Esophagus squamous epithelium (tissue), 5 donors: ENCODE measurements at regions not wholly inside any gene's neighbourhood (a gene's known extent, or its start where the extent isn't known, plus 50 kb on each side); places are given as distances from the start of the nearest gene placed in this dataset.

Experiments used
- DNase-seq: peaks from one replicate; lab custom pipeline; 2025; lab: John Stamatoyannopoulos, UW
- H3K27ac ChIP-seq, 4 donors: fragments of 200-600 bp; sonication (generic); one replicate each; pipeline ENCODE4 v1.5.1; 2016 to 2019; ENCODE audit warnings: mild to moderate bottlenecking in 1 of 4
- H3K27me3 ChIP-seq, 4 donors: fragments of 200-600 bp; sonication (generic); 1 replicate in 3 of 4; 2 replicates in 1 of 4; pipeline versions ENCODE4 v1.5.1 to v1.6.0; 2017 to 2021; ENCODE audit warnings: antibody characterized with exemption in 1 of 4
- H3K36me3 ChIP-seq, 3 donors: fragments of 200-600 bp; sonication (generic); one replicate each; pipeline ENCODE4 v1.5.1; 2016 to 2019
- H3K4me1 ChIP-seq, 3 donors: fragments of 200-600 bp; sonication (generic); one replicate each; pipeline ENCODE4 v1.5.1; 2017 to 2019
- H3K4me3 ChIP-seq, 4 donors: fragments of 200-600 bp; sonication (generic); 1 replicate in 3 of 4; 2 replicates in 1 of 4; pipeline ENCODE4 v1.5.1; 2016 to 2019; ENCODE audit warnings: mild to moderate bottlenecking in 2 of 4, moderate library complexity in 1 of 4
- H3K9me3 ChIP-seq, 3 donors: fragments of 200-600 bp; sonication (generic); one replicate each; pipeline ENCODE4 v1.5.1; 2016 to 2019
- POLR2A ChIP-seq, 4 donors: fragments of 450-650 bp; IDR thresholded peaks; one replicate each; pipeline ENCODE4 v1.6.1; 2017; ENCODE audit warnings: antibody characterized with exemption in 4 of 4, mild to moderate bottlenecking in 4 of 4, moderate library complexity in 3 of 4
- WGBS, 2 donors: methylation state at CpG; one replicate each; pipeline ENCODE4 v1.1.5; 2018; 5-methylcytosine and 5-hydroxymethylcytosine counted together
- intact Hi-C: fragments of 100-400 bp; cut with DNase I; formaldehyde crosslinking; loops from one replicate; pipeline ENCODE4 v1.15.0; 2022
- TF ChIP-seq, protein P1 (sequence below), 6 experiments: fragments of 450-650 bp in 4 of 6; fragments of 200-600 bp in 2 of 6; sonication (generic) in 2 of 6; IDR thresholded peaks; one replicate each; pipeline ENCODE4 v1.5.1; 2016 to 2019; ENCODE audit warnings: antibody characterized with exemption in 6 of 6, mild to moderate bottlenecking in 4 of 6, moderate library complexity in 4 of 6
- donor health status: DM: yes; HTN: yes; CAD: no.

DNA sequence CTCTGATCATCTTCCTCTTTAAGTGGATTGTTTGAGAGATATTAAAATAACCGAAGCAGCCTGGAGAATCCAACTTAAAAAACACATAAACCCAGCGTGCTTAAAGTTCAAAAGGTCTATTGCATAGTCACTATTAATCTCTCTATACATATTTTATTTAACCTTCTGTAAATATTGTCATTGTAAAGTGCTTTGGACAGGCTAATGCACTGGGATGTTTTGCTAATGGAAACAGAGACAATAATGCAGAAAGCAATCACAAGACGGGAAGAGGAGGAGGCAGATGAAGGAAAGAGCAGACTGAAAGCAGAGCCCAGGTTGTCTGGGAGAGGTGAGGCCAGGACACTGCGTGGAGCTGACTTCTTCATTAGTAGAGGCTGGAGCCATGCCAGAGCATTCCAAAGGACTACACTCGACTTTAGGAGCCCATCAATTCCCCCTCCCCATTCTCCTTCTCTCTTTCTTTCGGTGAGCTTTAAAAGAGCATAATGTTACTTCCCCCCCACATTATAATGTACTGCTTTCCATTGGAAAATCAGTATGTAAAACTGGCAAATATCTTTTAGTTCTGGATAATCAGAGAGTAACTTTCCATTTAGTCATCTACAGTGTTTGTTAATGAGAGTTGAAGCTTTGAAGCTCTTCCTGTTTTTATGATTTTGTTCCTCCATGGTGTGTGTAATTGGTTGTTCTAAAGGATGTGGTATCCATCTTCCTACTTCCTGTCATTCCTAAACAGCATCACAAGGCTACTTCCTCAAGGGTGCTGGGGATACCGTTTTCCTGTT is 307.3 kb upstream of the MPDZ start:
- WGBS, 2 donors: 35 to 43% methylated on average over 7 of the region's 7 CpGs
- intact Hi-C loops: no loop called here

DNA sequence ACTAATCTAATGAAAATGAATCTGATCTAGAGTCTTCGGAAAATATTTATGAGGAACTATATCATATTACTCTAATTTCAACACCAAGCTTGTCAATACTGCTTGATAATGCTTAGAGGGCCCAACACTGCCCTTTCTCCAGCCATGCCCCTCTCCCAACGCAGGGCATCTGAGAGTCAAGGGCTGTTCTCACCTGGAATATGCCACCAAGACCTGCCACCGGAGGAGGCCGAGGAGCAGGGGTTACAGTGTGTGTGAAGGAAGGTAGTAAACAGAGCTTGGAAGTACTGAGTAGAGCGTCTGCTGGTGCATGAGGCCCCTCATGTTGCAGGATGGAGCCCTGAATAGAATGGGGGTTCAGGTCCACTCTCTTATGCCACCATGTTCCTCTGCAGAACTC is 301.3 kb upstream of the MPDZ start:
- no peak overlapping the region for H3K27ac ChIP-seq
- intact Hi-C loops: no loop called here
- H3K9me3 ChIP-seq: no peaks in the 10 kb centered on the region
- no peak overlapping the region for H3K4me3 ChIP-seq
- TF ChIP-seq POLR2A (IDR thresholded peaks at IDR 0.05): no peak
- TF ChIP-seq, protein P1, sequence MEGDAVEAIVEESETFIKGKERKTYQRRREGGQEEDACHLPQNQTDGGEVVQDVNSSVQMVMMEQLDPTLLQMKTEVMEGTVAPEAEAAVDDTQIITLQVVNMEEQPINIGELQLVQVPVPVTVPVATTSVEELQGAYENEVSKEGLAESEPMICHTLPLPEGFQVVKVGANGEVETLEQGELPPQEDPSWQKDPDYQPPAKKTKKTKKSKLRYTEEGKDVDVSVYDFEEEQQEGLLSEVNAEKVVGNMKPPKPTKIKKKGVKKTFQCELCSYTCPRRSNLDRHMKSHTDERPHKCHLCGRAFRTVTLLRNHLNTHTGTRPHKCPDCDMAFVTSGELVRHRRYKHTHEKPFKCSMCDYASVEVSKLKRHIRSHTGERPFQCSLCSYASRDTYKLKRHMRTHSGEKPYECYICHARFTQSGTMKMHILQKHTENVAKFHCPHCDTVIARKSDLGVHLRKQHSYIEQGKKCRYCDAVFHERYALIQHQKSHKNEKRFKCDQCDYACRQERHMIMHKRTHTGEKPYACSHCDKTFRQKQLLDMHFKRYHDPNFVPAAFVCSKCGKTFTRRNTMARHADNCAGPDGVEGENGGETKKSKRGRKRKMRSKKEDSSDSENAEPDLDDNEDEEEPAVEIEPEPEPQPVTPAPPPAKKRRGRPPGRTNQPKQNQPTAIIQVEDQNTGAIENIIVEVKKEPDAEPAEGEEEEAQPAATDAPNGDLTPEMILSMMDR (IDR thresholded peaks at IDR 0.05): no peak
- no peak for DNase-seq
- no peaks in the 10 kb centered on the region for H3K36me3 ChIP-seq
- no peaks in the 10 kb centered on the region for H3K27me3 ChIP-seq
- H3K4me1 ChIP-seq: no peaks in the 10 kb centered on the region
- WGBS, 2 donors: 76 to 79% methylated on average over 4 to 5 of the region's 5 CpGs

More for the DNA sequence above, 307.3 kb upstream of the MPDZ start:
- TF ChIP-seq, protein P1 (IDR thresholded peaks at IDR 0.05): no peak
- no peak for TF ChIP-seq POLR2A (IDR thresholded peaks at IDR 0.05)
- H3K4me3 ChIP-seq: no peak overlapping the region
- no peak for DNase-seq
- no peaks in the 10 kb centered on the region for H3K27me3 ChIP-seq
- H3K27ac ChIP-seq: peak overlapping the region in 2 of 4 donors; percentile 55 to 59
- H3K9me3 ChIP-seq: no peaks in the 10 kb centered on the region
- H3K36me3 ChIP-seq: no peaks in the 10 kb centered on the region
- H3K4me1 ChIP-seq: peaks cover 0 to 20% (median 5%) of the 10 kb centered on the region in 3 donors

DNA sequence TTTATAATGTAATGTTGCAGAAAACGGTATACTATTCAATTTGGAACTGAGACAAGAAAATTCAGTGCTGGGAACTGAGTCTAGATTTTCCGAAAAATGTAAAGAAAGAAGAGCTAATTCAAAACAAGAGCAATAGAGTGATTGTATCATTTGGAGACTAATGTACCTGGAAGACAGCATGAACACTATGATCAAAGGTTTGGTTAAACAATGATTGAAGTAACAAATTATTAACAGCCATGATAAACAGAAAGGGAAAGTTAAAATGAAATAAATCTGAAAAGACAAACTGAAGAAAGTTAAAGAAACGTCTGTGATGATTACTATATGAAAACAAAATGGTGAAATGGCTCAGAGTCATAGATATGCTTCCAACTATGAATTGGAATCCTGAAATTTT is 300.6 kb upstream of the MPDZ start:
- H3K27me3 ChIP-seq: no peaks in the 10 kb centered on the region
- WGBS, 2 donors: 59 to 77% methylated on average over 3 of the region's 3 CpGs
- no peaks in the 10 kb centered on the region for H3K9me3 ChIP-seq
- H3K27ac ChIP-seq: no peak overlapping the region
- intact Hi-C loops: no loop called here
- no peak for DNase-seq
- no peaks in the 10 kb centered on the region for H3K36me3 ChIP-seq
- TF ChIP-seq, protein P1 (IDR thresholded peaks at IDR 0.05): no peak
- no peak for TF ChIP-seq POLR2A (IDR thresholded peaks at IDR 0.05)
- no peak overlapping the region for H3K4me3 ChIP-seq
- H3K4me1 ChIP-seq: no peaks in the 10 kb centered on the region

DNA sequence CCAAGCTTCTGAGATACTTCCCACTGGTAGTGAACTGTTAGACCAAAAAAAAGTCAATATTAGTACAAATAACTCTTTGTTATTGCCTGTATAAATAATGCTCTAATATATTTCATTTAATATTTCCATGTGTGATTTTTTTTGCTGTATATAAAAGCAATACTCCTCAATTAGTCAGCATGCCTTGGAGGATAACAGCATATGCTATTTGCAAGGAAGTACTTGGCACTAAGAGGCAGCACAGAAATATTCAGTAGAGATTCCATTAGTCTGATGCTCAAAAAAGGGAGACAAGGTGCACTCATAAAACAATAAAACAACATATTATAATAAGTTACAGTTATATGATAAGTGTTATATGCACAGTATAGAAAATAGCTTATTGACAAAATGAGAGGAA is 296.6 kb upstream of the MPDZ start:
- intact Hi-C loops: no loop called here
- H3K27me3 ChIP-seq: no peaks in the 10 kb centered on the region
- no peaks in the 10 kb centered on the region for H3K9me3 ChIP-seq

DNA sequence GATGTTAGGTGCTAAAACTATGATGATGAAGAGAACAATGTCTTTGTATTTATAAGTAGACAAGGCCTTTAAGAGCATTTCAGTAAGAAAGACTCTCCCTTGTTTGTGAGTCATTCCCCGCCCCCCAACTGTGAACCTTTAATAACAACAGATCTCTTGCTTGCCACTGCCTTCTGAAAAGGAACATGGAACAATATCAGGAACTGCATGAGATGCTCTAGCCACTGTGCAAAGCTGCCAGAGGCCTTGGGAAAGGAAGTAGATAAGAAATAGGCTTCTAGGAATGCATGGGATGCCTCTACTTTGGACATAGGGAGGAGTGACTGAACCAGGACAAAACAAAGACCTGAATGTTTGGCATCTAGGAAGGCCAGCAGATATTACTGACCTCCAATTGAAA is 296.1 kb upstream of the MPDZ start:
- intact Hi-C loops: no loop called here
- 63 to 64% methylated on average over 1 of the region's 1 CpG for WGBS, 2 donors
- TF ChIP-seq, protein P1 (IDR thresholded peaks at IDR 0.05): no peak
- no peak for TF ChIP-seq POLR2A (IDR thresholded peaks at IDR 0.05)
- no peaks in the 10 kb centered on the region for H3K36me3 ChIP-seq
- no peak overlapping the region for H3K27ac ChIP-seq
- H3K9me3 ChIP-seq: no peaks in the 10 kb centered on the region
- no peak overlapping the region for H3K4me3 ChIP-seq
- no peak for DNase-seq
- H3K4me1 ChIP-seq: peaks cover 0 to 4% (median 0%) of the 10 kb centered on the region in 3 donors
- no peaks in the 10 kb centered on the region for H3K27me3 ChIP-seq

More for the DNA sequence above, 296.6 kb upstream of the MPDZ start:
- H3K27ac ChIP-seq: no peak overlapping the region
- H3K4me1 ChIP-seq: no peaks in the 10 kb centered on the region
- no peak for DNase-seq
- no peaks in the 10 kb centered on the region for H3K36me3 ChIP-seq
- no peak overlapping the region for H3K4me3 ChIP-seq
- TF ChIP-seq, protein P1 (IDR thresholded peaks at IDR 0.05): no peak
- no peak for TF ChIP-seq POLR2A (IDR thresholded peaks at IDR 0.05)
